H1 (cell line): ENCODE measurements at regions not wholly inside any gene's neighbourhood (a gene's known extent, or its start where the extent isn't known, plus 50 kb on each side); places are given as distances from the start of the nearest gene placed in this dataset.

ENCODE experiments used
- CTCF ChIA-PET: fragments of 300-600 bp; sonication (Branson Sonifier 250); formaldehyde crosslinking; loops from one replicate; lab custom pipeline; 2021; ENCODE audit not compliant: partially characterized antibody; lab: Charles Lee
- POLR2A ChIA-PET: fragments of 300-600 bp; sonication (Branson Sonifier 250); formaldehyde crosslinking; loops from one replicate; lab custom pipeline; 2021; ENCODE audit warnings: inconsistent platforms; ENCODE audit not compliant: partially characterized antibody; lab: Charles Lee
- DNase-seq, 2 experiments: peaks; one replicate each; pipeline versions ENCODE4 v3.0.0 to v3.0.0-alpha.2; 2010 to 2022; ENCODE audit warnings: low spot score in 2 of 2, low read depth in 1 of 2, mixed read lengths in 1 of 2
- FAIRE-seq: peaks from 2 replicates; lab custom pipeline; 2011; peaks lifted over from hg19 to GRCh38; lab: Jason Lieb, UNC
- H2AFZ ChIP-seq: 2 replicates; pipeline ENCODE4 v1.8.1; 2012; ENCODE audit warnings: low read length, inconsistent platforms
- H2AK5ac ChIP-seq: 2 replicates; pipeline ENCODE4 v1.6.1; 2013; ENCODE audit warnings: low read depth, low read length
- H2BK120ac ChIP-seq: replicated peaks from 2 replicates; pipeline ENCODE3; 2013; ENCODE audit warnings: low read depth, low read length, inconsistent platforms
- H2BK12ac ChIP-seq: 2 replicates; pipeline ENCODE4 v1.6.1; 2013; ENCODE audit warnings: low read depth, low read length
- H2BK15ac ChIP-seq: 2 replicates; pipeline ENCODE4 v1.6.1; 2013; ENCODE audit warnings: low read length
- H2BK20ac ChIP-seq: 2 replicates; pipeline ENCODE4 v1.6.1; 2013; ENCODE audit warnings: low read length
- H2BK5ac ChIP-seq: 2 replicates; pipeline ENCODE4 v1.6.1; 2013; ENCODE audit warnings: low read depth, low read length
- H3K14ac ChIP-seq: 2 replicates; pipeline ENCODE4 v1.6.1; 2013; ENCODE audit warnings: inconsistent platforms; ENCODE audit not compliant: insufficient read length
- H3K18ac ChIP-seq: 2 replicates; pipeline ENCODE4 v1.6.1; 2013; ENCODE audit warnings: low read length; ENCODE audit errors: extremely low read depth
- H3K23ac ChIP-seq: 2 replicates; pipeline ENCODE4 v1.6.1; 2013; ENCODE audit warnings: inconsistent platforms; ENCODE audit not compliant: insufficient read length
- H3K23me2 ChIP-seq: 2 replicates; pipeline ENCODE4 v1.6.1; 2013; ENCODE audit warnings: low read depth, low read length
- H3K27ac ChIP-seq: 2 replicates; pipeline ENCODE4 v1.6.1; 2011; ENCODE audit warnings: low read depth, low read length, inconsistent platforms
- H3K27me3 ChIP-seq, 4 experiments: replicated peaks in 1 of 4; 1 replicate in 1 of 4; 2 replicates in 3 of 4; pipeline versions ENCODE4 v1.6.1 to v1.8.1; 2011 to 2013; ENCODE audit warnings: low read length in 3 of 4, mild to moderate bottlenecking in 3 of 4, inconsistent platforms in 2 of 4, mixed read lengths in 2 of 4, moderate library complexity in 1 of 4; ENCODE audit not compliant: control insufficient read depth in 3 of 4, insufficient read depth in 3 of 4; ENCODE audit errors: extremely low read depth in 1 of 4
- H3K36me3 ChIP-seq, 4 experiments: 2 replicates each; pipeline versions ENCODE4 v1.6.1 to v1.8.1; 2011 to 2013; ENCODE audit warnings: mild to moderate bottlenecking in 4 of 4, low read length in 3 of 4, moderate library complexity in 2 of 4, control low read depth in 1 of 4, inconsistent platforms in 1 of 4; ENCODE audit not compliant: insufficient read depth in 4 of 4, control insufficient read depth in 2 of 4
- H3K4ac ChIP-seq: replicated peaks from 2 replicates; pipeline ENCODE3; 2013; ENCODE audit warnings: low read length, low read depth, mixed read lengths, inconsistent platforms; ENCODE audit not compliant: insufficient read length
- H3K4me1 ChIP-seq, 4 experiments: replicated peaks in 1 of 4; 1 replicate in 1 of 4; 2 replicates in 3 of 4; pipeline versions ENCODE4 v1.6.1 to v1.8.1; 2011 to 2013; ENCODE audit warnings: low read length in 3 of 4, inconsistent platforms in 2 of 4, mixed read lengths in 1 of 4; ENCODE audit not compliant: insufficient read depth in 4 of 4, control insufficient read depth in 3 of 4
- H3K4me2 ChIP-seq, 2 experiments: 2 replicates each; pipeline versions ENCODE4 v1.6.1 to v1.8.1; 2011 to 2013; ENCODE audit warnings: low read depth in 2 of 2, low read length in 2 of 2, control low read depth in 1 of 2, inconsistent platforms in 1 of 2, mild to moderate bottlenecking in 1 of 2; ENCODE audit not compliant: insufficient read depth in 1 of 2
- H3K4me3 ChIP-seq, 4 experiments: fragments of 200-600, 300-600 bp in 1 of 4; sonication (generic), shearing (Covaris generic), sonication (Bioruptor Twin) in 1 of 4; 2 replicates each; pipeline versions ENCODE4 v1.5.1 to v1.8.1; 2011 to 2016; ENCODE audit warnings: low read length in 4 of 4, low read depth in 3 of 4, control low read depth in 2 of 4, inconsistent platforms in 2 of 4, mild to moderate bottlenecking in 2 of 4, mixed read lengths in 1 of 4, moderate library complexity in 1 of 4; ENCODE audit not compliant: insufficient read depth in 2 of 4; ENCODE audit errors: extremely low read depth in 1 of 4
- H3K56ac ChIP-seq: replicated peaks from 2 replicates; pipeline ENCODE3; 2013; ENCODE audit warnings: low read depth, mild to moderate bottlenecking, mixed read lengths, low read length, inconsistent platforms; ENCODE audit not compliant: insufficient read length
- H3K79me1 ChIP-seq: 2 replicates; pipeline ENCODE4 v1.6.1; 2013; ENCODE audit warnings: low read depth, low read length, control low read depth
- H3K79me2 ChIP-seq, 2 experiments: 2 replicates each; pipeline versions ENCODE4 v1.6.1 to v1.8.1; 2012 to 2013; ENCODE audit warnings: low read length in 2 of 2, mild to moderate bottlenecking in 2 of 2, inconsistent platforms in 1 of 2; ENCODE audit not compliant: insufficient read depth in 2 of 2, control insufficient read depth in 1 of 2
- H3K9ac ChIP-seq, 4 experiments: replicated peaks in 1 of 4; 1 replicate in 1 of 4; 2 replicates in 3 of 4; pipeline versions ENCODE4 v1.6.1 to v1.8.1; 2011 to 2013; ENCODE audit warnings: low read depth in 3 of 4, low read length in 3 of 4, control low read depth in 2 of 4, mild to moderate bottlenecking in 2 of 4, moderate library complexity in 2 of 4, inconsistent platforms in 1 of 4; ENCODE audit errors: extremely low read depth in 1 of 4
- H3K9me3 ChIP-seq, 2 experiments: 2 replicates each; pipeline versions ENCODE4 v1.6.1 to v1.8.1; 2012 to 2013; ENCODE audit warnings: mild to moderate bottlenecking in 2 of 2, moderate library complexity in 2 of 2, control low read depth in 1 of 2, inconsistent platforms in 1 of 2, low read depth in 1 of 2, low read length in 1 of 2, mixed read lengths in 1 of 2; ENCODE audit not compliant: insufficient read depth in 2 of 2
- H4K20me1 ChIP-seq, 2 experiments: replicated peaks in 1 of 2; 2 replicates each; pipeline versions ENCODE3 to v1.8.1; 2011 to 2013; ENCODE audit warnings: inconsistent platforms in 2 of 2, low read length in 2 of 2, mild to moderate bottlenecking in 1 of 2; ENCODE audit not compliant: insufficient read depth in 2 of 2, control insufficient read depth in 1 of 2
- H4K5ac ChIP-seq: 2 replicates; pipeline ENCODE4 v1.6.1; 2013; ENCODE audit warnings: low read length, low read depth, mixed read lengths, inconsistent platforms; ENCODE audit not compliant: insufficient read length
- H4K8ac ChIP-seq: 2 replicates; pipeline ENCODE4 v1.8.0; 2013; ENCODE audit warnings: mild to moderate bottlenecking, moderate library complexity, low read length, inconsistent platforms; ENCODE audit not compliant: insufficient read depth; ENCODE audit errors: extremely low read depth
- H4K91ac ChIP-seq: replicated peaks from 2 replicates; pipeline ENCODE3; 2013; ENCODE audit warnings: low read length, mixed read lengths, inconsistent platforms; ENCODE audit not compliant: insufficient read length
- BACH1 ChIP-seq: IDR thresholded peaks from 2 replicates; pipeline ENCODE4 v1.6.1; 2012; ENCODE audit warnings: low read length, improper control_type of control experiment
- CHD2 ChIP-seq: IDR thresholded peaks from 2 replicates; pipeline ENCODE4 v1.6.1; 2012; ENCODE audit warnings: low read length, improper control_type of control experiment
- HDAC2 ChIP-seq, 2 experiments: fragments of 300-600 bp in 1 of 2; sonication (generic) in 1 of 2; IDR thresholded peaks; 2 replicates each; pipeline ENCODE4 v1.6.1; 2011 to 2012; ENCODE audit warnings: low read depth in 2 of 2, low read length in 2 of 2, mild to moderate bottlenecking in 2 of 2, moderate library complexity in 2 of 2, borderline replicate concordance in 1 of 2, inconsistent platforms in 1 of 2
- JUN ChIP-seq: IDR thresholded peaks from 2 replicates; pipeline ENCODE4 v1.6.1; 2011; ENCODE audit warnings: low read depth, mild to moderate bottlenecking, improper control_type of control experiment, low read length
- KDM4A ChIP-seq: IDR thresholded peaks from one replicate; pipeline ENCODE4 v1.7.1; 2012; ENCODE audit warnings: low read depth, mild to moderate bottlenecking, moderate library complexity, low read length, inconsistent platforms; ENCODE audit not compliant: severe bottlenecking
- MAFK ChIP-seq: IDR thresholded peaks from 2 replicates; pipeline ENCODE4 v1.6.1; 2012; ENCODE audit warnings: low read depth, mild to moderate bottlenecking, improper control_type of control experiment, low read length
- POLR2AphosphoS5 ChIP-seq: IDR thresholded peaks from 2 replicates; pipeline ENCODE4 v1.6.1; 2011; ENCODE audit warnings: low read depth, low read length
- POU5F1 ChIP-seq: IDR thresholded peaks from 2 replicates; pipeline ENCODE4 v1.6.1; 2011; ENCODE audit warnings: low read depth, mild to moderate bottlenecking, low read length, moderate library complexity
- SP1 ChIP-seq: IDR thresholded peaks from 2 replicates; pipeline ENCODE4 v1.6.1; 2011; ENCODE audit warnings: low read depth, low read length
- SUZ12 ChIP-seq: fragments of 200-600 bp; sonication (generic); IDR thresholded peaks from 2 replicates; pipeline ENCODE4 v1.6.1; 2012; ENCODE audit warnings: mild to moderate bottlenecking, inconsistent platforms, low read length, moderate library complexity, mixed read lengths
- TAF7 ChIP-seq: optimal IDR thresholded peaks from 2 replicates; pipeline ENCODE3; 2011; ENCODE audit warnings: low read depth, mild to moderate bottlenecking, inconsistent platforms, low read length, moderate library complexity, borderline replicate concordance
- ZNF274 ChIP-seq: IDR thresholded peaks from 2 replicates; pipeline ENCODE4 v1.7.0; 2012; ENCODE audit warnings: low read length, borderline replicate concordance; ENCODE audit errors: extremely low read depth
- WGBS, 2 experiments: shearing (Covaris generic) in 1 of 2; methylation state at CpG; one replicate each; pipeline versions ENCODE4 v1.1.6 to v1.1.7; 2013 to 2015; ENCODE audit warnings: low lambda C conversion rate in 2 of 2, mixed read lengths in 2 of 2, inconsistent platforms in 1 of 2, low coverage in 1 of 2, missing lambda C conversion rate in 1 of 2; ENCODE audit not compliant: insufficient replicate concordance in 2 of 2, insufficient coverage in 1 of 2, insufficient read length in 1 of 2; ENCODE audit errors: extremely low coverage in 1 of 2, missing lambda C conversion rate in 1 of 2; 5-methylcytosine and 5-hydroxymethylcytosine counted together

DNA sequence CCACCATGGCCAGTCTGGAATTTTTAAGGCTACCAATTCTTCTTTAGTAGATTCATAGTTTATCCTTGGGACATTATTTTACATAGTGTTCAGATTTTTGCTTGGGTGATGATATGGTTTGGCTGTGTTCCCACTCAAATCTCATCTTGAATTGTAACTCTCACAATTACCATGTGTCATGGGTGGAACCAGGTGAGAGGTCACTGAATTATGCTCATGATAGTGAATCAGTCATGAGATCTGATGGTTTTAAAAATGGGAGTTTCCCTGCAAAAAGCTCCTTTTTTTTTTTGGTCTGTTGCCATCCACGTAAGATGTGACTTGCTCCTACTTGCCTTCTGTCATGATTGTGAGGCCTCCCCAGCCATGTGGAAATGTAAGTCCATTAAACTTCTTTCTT lies 163.9 kb downstream of the GABRG2 start:
- WGBS, 2 experiments = 95% methylated on average over 1 of the region's 1 CpG; no CpG with 5 or more reads in 1 of the 2 experiments
- TF ChIP-seq SP1 (no peak), CHD2 (no peak), MAFK (no peak), KDM4A (no peak), JUN (no peak), POU5F1 (no peak), POLR2AphosphoS5 (no peak), BACH1 (no peak), HDAC2 (IDR thresholded peaks at IDR 0.05; ENCODE audit: borderline replicate concordance in 1 of 2, low read depth in 2 of 2, low read length in 2 of 2) (no peak), SUZ12 (no peak), ZNF274 (no peak), TAF7 (no peak)
- TF ChIP-seq, all 59 proteins: peak for 0
- no peak overlapping the region for H3K27ac ChIP-seq
- no peak overlapping the region for H3K4me3 ChIP-seq
- no peak overlapping the region for H3K18ac ChIP-seq
- no peak overlapping the region for H2BK5ac ChIP-seq
- H3K4me2 ChIP-seq = no peak overlapping the region
- H2BK20ac ChIP-seq = no peak overlapping the region
- no peak overlapping the region for H2BK12ac ChIP-seq
- H3K56ac ChIP-seq = no peak overlapping the region
- no peak overlapping the region for H2BK120ac ChIP-seq
- no peak overlapping the region for H2BK15ac ChIP-seq
- no peaks in the 10 kb centered on the region for H3K79me2 ChIP-seq
- no peaks in the 10 kb centered on the region for H3K27me3 ChIP-seq
- no peak overlapping the region for H4K91ac ChIP-seq
- H2AFZ ChIP-seq = no peak overlapping the region
- no peaks in the 10 kb centered on the region for H3K4me1 ChIP-seq
- DNase-seq = no peak
- no peak overlapping the region for H4K5ac ChIP-seq
- no peak overlapping the region for H3K23ac ChIP-seq
- no peak overlapping the region for H3K14ac ChIP-seq
- ChIA-PET CTCF (interaction anchor here (0.6 to 1.0 kb wide), 2 partner anchors 17 to 1176 kb away, joined by 3 to 4 read pairs; no protein-coding TSS in a partner anchor), POLR2A (no interaction called here)
- no peaks in the 10 kb centered on the region for H3K36me3 ChIP-seq
- peaks cover 22 to 32% of the 10 kb centered on the region in 2 experiments for H3K9me3 ChIP-seq
- H4K20me1 ChIP-seq = no peaks in the 10 kb centered on the region
- H4K8ac ChIP-seq = no peak overlapping the region
- H3K79me1 ChIP-seq = no peaks in the 10 kb centered on the region
- no peak overlapping the region for H3K4ac ChIP-seq
- no peak for FAIRE-seq
- H2AK5ac ChIP-seq = no peak overlapping the region
- no peaks in the 10 kb centered on the region for H3K23me2 ChIP-seq
- H3K9ac ChIP-seq = no peak overlapping the region
